Stimulated activated effector memory CD8-positive, alpha-beta T cell treated with anti-CD3 and anti-CD28 coated beads, Interleukin-12 subunit alpha, Interleukin-12 subunit beta, amount 100 ng/mL, for 72 hours (primary cell): ENCODE measurements at regions not wholly inside any gene's neighbourhood (a gene's known extent, or its start where the extent isn't known, plus 50 kb on each side); places are given as distances from the start of the nearest gene placed in this dataset.
"Not testable (repeated sequence)": the region's sequence is repeated elsewhere in the genome, so short reads cannot be mapped to it uniquely, and the experiment has no call there.

ENCODE experiments used
- ATAC-seq: fragments of 150-1000 bp; cut with Tn5 transposase; 2 replicates; pipeline ENCODE4 v1.10.0; 2021
- DNase-seq, 2 donors: peaks; one replicate each; pipeline ENCODE4 v3.0.0; 2021 to 2022; ENCODE audit warnings: low spot score in 2 of 2
- H3K27ac Mint-ChIP-seq: one replicate; pipeline ENCODE4 v1.8.0; 2022; ENCODE audit warnings: mild to moderate bottlenecking, mixed read lengths
- H3K36me3 Mint-ChIP-seq: one replicate; pipeline ENCODE4 v1.8.0; 2022; ENCODE audit warnings: mild to moderate bottlenecking, mixed read lengths
- H3K4me1 Mint-ChIP-seq: one replicate; pipeline ENCODE4 v1.8.0; 2022; ENCODE audit warnings: mixed read lengths
- H3K4me3 Mint-ChIP-seq: one replicate; pipeline ENCODE4 v1.8.0; 2022; ENCODE audit warnings: mild to moderate bottlenecking, mixed read lengths
- H3K9me3 Mint-ChIP-seq: one replicate; pipeline ENCODE4 v1.8.0; 2022; ENCODE audit warnings: mixed read lengths

DNA sequence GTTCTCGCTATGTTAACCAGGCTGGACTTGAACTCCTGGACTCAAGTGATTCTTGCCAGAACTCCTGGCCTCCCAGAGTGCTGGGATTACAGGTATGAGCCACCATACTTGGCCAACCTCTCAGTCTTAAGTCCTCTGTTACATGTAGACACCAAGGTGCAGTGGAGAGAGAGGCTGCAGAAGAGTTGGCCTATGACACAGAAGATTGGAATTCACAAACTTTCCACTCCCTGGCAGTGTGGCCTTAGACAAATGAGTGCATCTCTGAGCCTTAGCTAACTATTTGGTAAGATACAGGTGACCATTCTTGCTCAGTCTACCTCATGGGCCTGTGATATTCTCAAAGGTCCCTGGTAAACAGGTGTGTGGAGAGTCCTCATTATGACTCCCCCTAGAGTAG lies 159.7 kb downstream of the MYCN start:
- no peaks in the 10 kb centered on the region for H3K36me3 Mint-ChIP-seq
- DNase-seq (no peak), ATAC-seq (peak; percentile 29)

DNA sequence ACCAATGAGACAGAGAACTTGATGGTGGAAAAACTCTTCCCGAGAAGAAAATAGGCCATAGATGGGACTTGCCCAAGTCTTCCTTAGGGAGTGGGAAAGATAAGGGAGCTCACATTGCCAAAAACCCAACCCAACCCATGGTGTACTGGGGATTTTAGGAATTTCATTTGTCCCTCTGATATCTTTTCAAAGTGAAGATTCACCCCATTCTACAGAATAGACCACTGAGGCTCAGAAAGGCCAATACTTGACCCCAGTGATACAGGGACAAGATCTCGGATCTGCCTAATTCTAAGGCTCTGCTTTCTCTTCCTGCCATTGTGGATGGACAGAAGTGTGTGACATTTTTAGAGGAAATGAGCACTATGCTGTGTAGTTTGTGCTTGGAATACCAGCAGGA lies 159.0 kb downstream of the MYCN start:
- Mint-ChIP-seq H3K36me3 (no peaks in the 10 kb centered on the region), H3K4me1 (no peaks in the 10 kb centered on the region), H3K4me3 (no peak overlapping the region), H3K9me3 (peaks cover 2% of the 10 kb centered on the region), H3K27ac (no peak overlapping the region)
- ATAC-seq = no peak
- DNase-seq = no peak

More for the DNA sequence above, 159.7 kb downstream of the MYCN start:
- H3K4me1 Mint-ChIP-seq = no peaks in the 10 kb centered on the region
- H3K9me3 Mint-ChIP-seq = peaks cover under 1% of the 10 kb centered on the region
- H3K4me3 Mint-ChIP-seq = no peak overlapping the region
- H3K27ac Mint-ChIP-seq = no peak overlapping the region

DNA sequence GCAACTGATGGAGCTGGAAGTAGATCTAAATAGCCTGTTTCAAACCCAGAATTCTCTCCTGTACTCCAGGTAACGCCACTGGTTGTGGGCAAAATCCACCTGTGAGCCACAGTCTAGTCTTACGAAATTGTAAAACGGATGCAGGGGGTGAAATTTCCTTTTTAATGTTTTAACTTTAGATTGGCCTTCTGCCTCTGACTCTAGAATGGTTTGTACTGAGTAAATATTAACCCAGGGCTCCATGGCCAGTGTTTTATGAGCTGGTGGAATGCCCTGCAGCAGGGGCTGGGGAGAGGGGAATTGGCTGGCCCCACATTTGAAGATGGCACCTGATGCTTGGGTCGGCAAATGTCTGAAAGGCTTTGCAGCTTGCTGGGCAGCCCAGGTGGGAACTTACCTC lies 156.6 kb downstream of the MYCN start:
- no peak for DNase-seq
- no peak overlapping the region for H3K27ac Mint-ChIP-seq
- H3K4me1 Mint-ChIP-seq = no peaks in the 10 kb centered on the region
- no peak overlapping the region for H3K4me3 Mint-ChIP-seq
- ATAC-seq = no peak
- H3K36me3 Mint-ChIP-seq = no peaks in the 10 kb centered on the region
- H3K9me3 Mint-ChIP-seq = peaks cover 2% of the 10 kb centered on the region

DNA sequence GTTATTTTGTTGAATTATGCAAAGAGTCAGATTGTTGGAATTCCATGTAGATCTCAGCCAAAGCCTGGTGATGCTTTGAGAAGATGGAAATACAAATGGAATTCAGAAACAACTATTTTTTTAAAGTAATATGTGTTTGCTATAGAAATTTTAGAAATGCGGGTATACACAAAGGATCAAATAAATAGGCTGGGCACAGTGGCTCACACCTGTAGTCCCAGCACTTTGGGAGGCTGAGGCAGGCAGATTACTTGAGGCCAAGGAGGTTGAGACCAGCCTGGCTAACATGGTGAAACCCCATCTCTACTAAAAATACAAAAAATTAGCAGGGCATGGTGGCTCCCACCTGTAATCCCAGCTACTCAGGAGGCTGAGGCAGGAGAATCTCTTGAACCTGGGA lies 155.1 kb downstream of the MYCN start:
- ATAC-seq, H3K4me1 Mint-ChIP-seq, H3K4me3 Mint-ChIP-seq, H3K9me3 Mint-ChIP-seq, H3K36me3 Mint-ChIP-seq, DNase-seq, H3K27ac Mint-ChIP-seq: not testable (repeated sequence)

DNA sequence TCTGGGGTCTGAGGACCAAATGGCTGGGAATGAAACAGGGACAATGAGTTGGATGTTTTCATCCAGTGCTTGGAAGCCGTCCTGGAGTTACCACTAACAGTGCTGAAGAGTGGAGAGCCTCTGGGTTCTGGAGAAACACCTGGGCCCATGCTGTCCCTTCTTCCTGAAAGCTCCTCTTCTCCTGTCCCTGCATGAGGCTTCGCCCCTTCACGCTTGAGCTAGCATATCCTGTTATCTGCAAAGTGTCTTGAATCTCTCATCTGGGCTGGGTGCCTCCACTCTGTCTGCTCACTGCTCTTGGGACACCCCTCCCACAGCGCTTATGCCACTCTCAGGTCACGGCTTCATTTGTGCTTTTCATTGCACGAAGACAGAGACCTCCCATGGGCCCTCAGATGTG lies 154.5 kb downstream of the MYCN start:
- Mint-ChIP-seq H3K27ac (no peak overlapping the region), H3K4me3 (no peak overlapping the region), H3K9me3 (peaks cover 2% of the 10 kb centered on the region), H3K36me3 (no peaks in the 10 kb centered on the region), H3K4me1 (no peaks in the 10 kb centered on the region)
- DNase-seq (no peak), ATAC-seq (peak; percentile 5)

DNA sequence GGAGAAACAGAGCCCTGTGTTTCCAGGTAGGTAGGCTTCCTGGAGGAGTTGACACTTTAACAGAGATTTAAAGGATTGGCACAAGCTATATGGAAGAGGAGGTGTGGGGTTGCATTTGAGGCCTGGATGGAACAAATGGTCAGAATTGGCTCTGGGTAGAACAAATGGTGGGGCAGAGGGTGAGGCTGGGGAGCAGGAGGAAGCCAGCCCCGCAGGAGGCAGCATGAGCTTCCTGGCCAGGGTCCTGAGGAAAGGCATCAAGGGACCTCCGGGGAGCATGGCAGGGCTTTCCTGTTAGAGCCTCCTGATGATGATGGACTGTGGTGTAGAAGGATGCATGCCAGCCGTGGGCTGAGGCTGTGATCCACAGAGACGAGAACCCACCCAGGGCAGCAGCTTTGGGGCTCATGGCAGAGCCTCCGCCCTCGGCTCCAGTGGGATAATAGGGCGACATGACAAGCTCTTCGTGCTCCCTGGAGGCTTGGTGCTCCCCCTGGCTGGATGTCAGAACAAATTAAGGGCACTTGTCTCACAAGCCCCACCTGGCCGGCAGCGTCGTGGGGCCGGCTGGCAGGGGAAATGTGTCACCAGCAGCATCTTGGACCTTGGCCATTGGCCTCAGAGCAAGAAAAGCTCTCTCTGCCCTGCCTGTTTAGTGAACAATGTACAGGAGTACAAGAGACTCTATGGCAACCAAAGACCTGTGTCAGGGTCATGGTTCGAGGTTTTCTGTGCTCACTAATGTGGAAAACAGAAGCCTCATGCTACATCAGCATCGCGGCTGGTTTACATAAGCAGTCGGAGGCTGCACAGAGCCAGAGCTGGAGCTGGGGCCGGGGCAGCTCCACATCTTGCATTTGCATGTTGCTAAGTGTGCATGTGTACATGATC lies 153.5 kb downstream of the MYCN start:
- Mint-ChIP-seq H3K9me3 (peaks cover 2% of the 10 kb centered on the region), H3K4me3 (no peak overlapping the region), H3K4me1 (no peaks in the 10 kb centered on the region), H3K36me3 (no peaks in the 10 kb centered on the region), H3K27ac (no peak overlapping the region)
- DNase-seq = no peak
- ATAC-seq = no peak

DNA sequence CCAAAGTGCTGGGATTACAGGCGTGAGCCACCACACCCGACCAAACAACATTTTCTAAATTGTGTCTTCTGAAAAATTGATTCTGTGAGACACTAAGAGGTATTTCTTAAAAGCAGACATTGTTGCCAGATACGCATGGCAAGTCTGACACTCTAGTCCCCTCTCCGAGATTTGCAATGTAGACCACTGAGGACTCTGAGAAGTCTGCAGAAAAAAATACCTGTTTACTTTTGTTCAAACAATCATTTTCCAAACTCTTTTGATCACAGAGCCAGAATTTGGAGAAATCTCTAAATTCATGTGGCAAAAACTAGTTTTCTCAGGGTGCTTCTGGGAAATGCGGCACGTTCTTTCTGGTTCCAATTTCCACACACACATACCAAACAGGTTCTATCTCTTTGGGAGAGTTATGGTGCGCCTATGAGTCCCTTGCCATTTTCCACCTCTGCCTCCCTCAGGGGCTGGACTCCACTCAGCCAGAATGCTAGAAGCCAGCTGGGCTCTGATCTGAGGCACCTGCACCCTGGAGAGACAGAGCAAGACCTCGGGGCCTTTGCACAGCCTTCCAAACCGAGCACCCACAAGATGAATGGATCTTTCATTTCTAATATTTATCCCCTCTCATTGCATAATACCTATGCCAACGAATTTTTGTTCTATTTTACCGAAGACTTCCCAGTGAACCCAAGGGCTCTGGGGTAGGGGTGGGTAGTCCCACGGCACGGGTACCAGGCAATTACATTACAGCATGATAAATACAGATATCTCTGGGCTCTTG lies 152.7 kb downstream of the MYCN start:
- no peak for ATAC-seq

DNA sequence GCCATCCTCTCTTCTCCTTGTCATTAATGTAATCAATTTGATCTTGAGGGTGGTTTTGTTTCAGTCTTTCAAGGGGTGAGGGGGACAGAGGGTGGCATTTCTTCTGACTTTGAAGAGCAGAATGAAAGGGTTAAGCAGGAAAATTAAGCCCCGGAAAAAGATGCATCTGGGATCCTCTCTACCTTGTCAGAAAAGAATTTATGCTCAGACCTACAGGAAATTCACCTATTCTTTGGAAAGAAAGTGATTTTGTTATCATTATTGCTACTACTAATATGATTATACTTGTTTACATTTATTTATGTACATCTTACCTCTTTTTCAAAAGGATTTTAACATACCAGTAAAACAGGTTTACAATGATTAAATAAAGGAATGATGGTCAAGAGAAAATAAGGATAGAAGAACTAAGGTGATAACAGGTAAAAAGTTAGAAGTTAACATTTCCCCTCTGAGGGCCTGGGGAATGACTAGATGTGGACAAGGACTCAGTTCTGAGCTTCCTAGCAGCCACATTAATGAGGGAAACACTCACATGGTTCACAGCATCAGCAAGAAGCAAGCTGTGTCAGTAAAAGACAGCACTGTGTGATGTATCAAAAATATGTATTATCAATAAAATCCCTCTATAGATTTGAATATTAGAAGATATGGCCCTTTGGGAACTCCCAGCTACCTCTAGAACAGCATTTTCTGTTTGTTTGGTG lies 151.4 kb downstream of the MYCN start:
- DNase-seq (no peak), ATAC-seq (no peak)
- Mint-ChIP-seq H3K27ac (no peak overlapping the region), H3K9me3 (peaks cover 2% of the 10 kb centered on the region), H3K4me1 (no peaks in the 10 kb centered on the region), H3K36me3 (no peaks in the 10 kb centered on the region), H3K4me3 (no peak overlapping the region)

More for the DNA sequence above, 152.7 kb downstream of the MYCN start:
- Mint-ChIP-seq H3K9me3 (peaks cover 2% of the 10 kb centered on the region), H3K36me3 (no peaks in the 10 kb centered on the region), H3K4me1 (no peaks in the 10 kb centered on the region), H3K4me3 (no peak overlapping the region), H3K27ac (no peak overlapping the region)
- DNase-seq = no peak

DNA sequence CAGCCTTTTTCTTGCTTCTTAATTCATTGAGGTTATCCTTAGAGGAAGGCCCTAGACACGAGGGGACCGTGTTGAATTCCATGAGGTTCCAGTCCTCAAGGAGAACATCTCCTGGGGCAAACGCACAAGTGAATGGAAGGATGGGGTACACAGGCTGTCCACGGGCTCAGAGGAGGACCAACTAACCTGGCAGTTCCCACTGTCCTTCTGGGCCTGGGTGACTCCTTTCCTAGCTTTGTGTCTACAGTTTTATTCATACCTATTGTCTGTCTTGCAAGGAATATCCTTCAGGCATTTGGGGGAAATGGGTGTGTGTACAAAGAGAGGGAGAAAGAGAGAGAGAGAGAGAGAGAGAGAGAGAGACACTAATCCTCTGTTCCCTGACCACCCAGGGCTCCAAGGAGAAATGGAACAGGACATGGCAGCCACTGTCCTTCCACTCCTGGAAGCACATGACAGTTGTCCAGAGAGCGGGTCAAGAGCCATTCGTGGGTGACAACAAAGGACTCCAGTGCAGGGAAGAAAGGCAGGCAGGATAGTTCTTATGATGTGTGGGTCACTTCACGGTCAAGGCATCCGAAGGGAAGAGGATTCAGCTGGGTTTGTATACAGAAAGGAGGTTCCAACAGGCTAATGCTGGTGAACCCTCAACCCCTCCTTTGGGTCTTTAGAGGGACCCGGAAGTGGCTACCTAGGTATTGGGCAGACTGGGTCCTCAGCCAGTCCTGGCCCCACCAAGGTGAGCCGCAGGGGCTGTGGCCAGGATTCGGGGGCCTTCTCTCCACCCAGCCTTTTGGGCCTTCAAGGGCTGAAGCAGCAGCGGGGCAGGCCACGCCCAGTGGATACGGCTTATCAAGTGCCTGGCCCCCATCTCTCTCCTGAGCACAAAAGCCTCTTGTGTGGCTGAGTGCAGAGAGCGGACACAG lies 150.6 kb downstream of the MYCN start:
- H3K36me3 Mint-ChIP-seq = no peaks in the 10 kb centered on the region
- no peak overlapping the region for H3K4me3 Mint-ChIP-seq
- no peaks in the 10 kb centered on the region for H3K4me1 Mint-ChIP-seq
- peaks cover 2% of the 10 kb centered on the region for H3K9me3 Mint-ChIP-seq
- no peak overlapping the region for H3K27ac Mint-ChIP-seq
- no peak for DNase-seq
- peak; percentile 8 for ATAC-seq

DNA sequence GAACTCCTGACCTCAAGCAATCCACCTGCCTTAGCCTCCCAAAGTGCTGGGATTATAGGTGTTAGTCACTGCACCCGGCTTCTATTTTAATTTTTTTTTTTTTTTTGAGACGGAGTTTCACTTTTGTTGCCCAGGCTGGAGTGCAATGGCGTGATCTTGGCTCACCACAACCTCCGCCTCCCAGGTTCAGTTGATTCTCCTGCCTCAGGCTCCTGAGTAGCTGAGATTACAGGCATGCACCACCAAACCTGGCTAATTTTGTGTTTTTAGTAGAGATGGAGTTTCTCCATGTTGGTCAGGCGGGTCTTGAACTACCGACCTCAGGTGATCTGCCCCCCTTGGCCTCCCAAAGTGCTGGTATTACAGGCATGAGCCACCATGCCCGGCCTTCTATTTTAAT lies 149.1 kb downstream of the MYCN start:
- not testable (repeated sequence) for H3K27ac Mint-ChIP-seq, ATAC-seq, DNase-seq, H3K4me3 Mint-ChIP-seq, H3K9me3 Mint-ChIP-seq, H3K36me3 Mint-ChIP-seq, H3K4me1 Mint-ChIP-seq

DNA sequence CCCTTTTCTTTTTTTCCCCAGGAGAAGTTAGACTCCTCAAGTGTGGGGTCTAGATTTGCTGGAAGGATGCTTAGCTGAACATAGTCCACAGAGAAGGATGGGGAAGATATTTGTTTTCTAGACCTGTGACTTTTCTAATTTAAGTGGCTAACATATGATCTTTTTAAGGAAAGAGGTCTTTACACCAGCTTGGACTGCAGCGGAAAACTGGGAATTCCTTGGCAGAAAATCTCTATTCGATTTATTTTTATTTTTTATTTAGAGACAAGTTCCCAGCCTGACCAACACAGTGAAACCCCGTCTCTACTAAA lies 148.4 kb downstream of the MYCN start:
- Mint-ChIP-seq H3K4me1 (no peaks in the 10 kb centered on the region), H3K36me3 (no peaks in the 10 kb centered on the region), H3K9me3 (no peaks in the 10 kb centered on the region), H3K27ac (no peak overlapping the region), H3K4me3 (no peak overlapping the region)
- ATAC-seq = no peak
- no peak for DNase-seq

DNA sequence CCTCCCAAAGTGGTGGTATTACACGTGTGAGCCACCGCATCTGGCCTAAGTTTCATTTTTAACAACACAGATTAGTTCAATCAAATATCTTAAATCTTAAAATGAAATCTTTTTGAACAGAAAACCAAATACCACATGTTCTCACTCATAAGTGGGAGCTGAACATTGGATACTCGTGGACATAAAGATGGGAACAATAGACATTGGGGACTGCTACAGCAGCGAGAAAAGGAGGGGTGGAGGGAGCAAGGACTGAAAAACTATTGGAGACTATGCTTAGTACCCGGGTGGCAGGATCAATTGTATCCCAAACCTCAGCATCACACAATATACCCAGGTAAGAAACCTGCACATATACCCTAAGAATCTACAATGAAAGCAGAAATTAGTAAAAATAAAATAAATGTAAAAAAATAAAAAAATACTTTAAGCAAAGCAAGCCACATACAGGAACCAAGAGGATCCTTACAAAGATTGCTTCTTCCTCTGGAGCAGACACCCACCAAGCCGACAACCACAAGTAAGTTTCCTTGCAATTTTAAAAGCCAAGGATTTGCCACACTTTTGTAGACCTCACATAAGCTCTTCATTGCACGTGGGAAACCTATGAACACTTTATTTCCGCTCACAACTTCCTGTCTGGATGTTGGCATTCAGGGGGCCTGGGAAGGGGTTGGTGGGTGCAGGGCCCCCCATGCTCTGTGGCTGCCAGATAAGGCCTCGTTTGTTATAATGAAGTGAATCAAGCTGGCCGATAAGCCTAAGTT lies 147.9 kb downstream of the MYCN start:
- DNase-seq = no peak
- no peaks in the 10 kb centered on the region for H3K4me1 Mint-ChIP-seq
- H3K9me3 Mint-ChIP-seq = no peaks in the 10 kb centered on the region
- no peak for ATAC-seq
- H3K36me3 Mint-ChIP-seq = no peaks in the 10 kb centered on the region
- H3K4me3 Mint-ChIP-seq = no peak overlapping the region
- H3K27ac Mint-ChIP-seq = no peak overlapping the region

DNA sequence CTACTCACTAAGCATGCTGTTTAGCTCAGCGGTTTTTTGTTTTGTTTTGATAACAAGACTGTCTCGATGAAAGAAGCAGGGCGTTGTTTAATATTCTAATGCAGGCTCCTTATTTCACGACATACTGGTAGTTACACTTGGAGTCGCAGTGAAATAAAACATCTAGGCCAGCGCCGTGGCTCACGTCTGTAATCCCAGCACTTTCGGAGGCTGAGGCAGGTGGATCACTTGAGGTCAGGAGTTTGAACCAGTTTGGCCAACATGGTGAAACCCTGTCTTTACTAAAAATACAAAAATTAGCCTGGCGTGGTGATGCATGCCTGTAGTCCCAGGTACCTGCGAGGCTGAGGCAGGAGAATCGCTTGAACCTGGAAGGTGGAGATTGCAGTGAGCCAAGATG lies 145.8 kb downstream of the MYCN start:
- H3K4me3 Mint-ChIP-seq, H3K36me3 Mint-ChIP-seq, ATAC-seq, H3K9me3 Mint-ChIP-seq, DNase-seq, H3K4me1 Mint-ChIP-seq, H3K27ac Mint-ChIP-seq: not testable (repeated sequence)

DNA sequence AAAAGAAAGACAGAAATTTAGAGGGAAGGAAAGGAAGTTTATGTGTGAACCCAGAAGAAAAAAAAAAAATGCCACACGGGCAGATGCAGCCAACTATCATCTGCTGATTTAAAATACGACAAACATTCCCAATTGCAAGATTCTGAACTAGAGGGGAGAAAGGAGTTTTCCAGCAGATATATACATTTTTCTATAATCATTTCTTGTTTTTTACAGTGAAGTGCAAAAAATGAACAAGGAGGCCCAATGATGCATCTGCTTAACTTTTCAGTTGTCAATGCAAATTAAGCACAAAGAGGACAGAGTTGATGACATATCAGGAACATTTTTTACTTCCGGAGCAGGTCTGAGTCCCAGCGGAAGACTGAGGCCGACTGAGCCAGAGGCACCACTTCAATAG lies 144.7 kb downstream of the MYCN start:
- no peaks in the 10 kb centered on the region for H3K36me3 Mint-ChIP-seq
- no peak overlapping the region for H3K4me3 Mint-ChIP-seq
- no peaks in the 10 kb centered on the region for H3K9me3 Mint-ChIP-seq
- ATAC-seq (no peak), DNase-seq (no peak)
- H3K4me1 Mint-ChIP-seq = no peaks in the 10 kb centered on the region
- H3K27ac Mint-ChIP-seq = no peak overlapping the region
